ENCODE measurements at regions not wholly inside any gene's neighbourhood (a gene's known extent, or its start where the extent isn't known, plus 50 kb on each side); places are given as distances from the start of the nearest gene placed in this dataset.

GRCh38 chr11:109138196-109138595 is 283.8 kb upstream of the C11orf87 start:
- Mint-ChIP-seq H3K4me1 (ENCODE audit: low read depth) (peaks cover 3% of the 10 kb centered on the region), H3K36me3 (ENCODE audit: insufficient read depth) (no peaks in the 10 kb centered on the region), H3K9me3 (ENCODE audit: low read depth) (peaks cover 5% of the 10 kb centered on the region), H3K27ac (no peak overlapping the region), H3K4me3 (ENCODE audit: low read depth) (no peak overlapping the region), H3K27me3 (peaks cover 20% of the 10 kb centered on the region)
- no peak for DNase-seq (ENCODE audit: low spot score, unreplicated experiment)
- TF ChIP-seq CTCF (IDR thresholded peaks at IDR 0.05; ENCODE audit: unreplicated experiment), result no peak

GRCh38 chr11:109140426-109140825 is 281.6 kb upstream of the C11orf87 start:
- DNase-seq (ENCODE audit: low spot score, unreplicated experiment), result no peak
- H3K27me3 Mint-ChIP-seq, result peaks cover 15% of the 10 kb centered on the region
- H3K4me1 Mint-ChIP-seq (ENCODE audit: low read depth), result no peaks in the 10 kb centered on the region
- H3K9me3 Mint-ChIP-seq (ENCODE audit: low read depth), result peaks cover 5% of the 10 kb centered on the region
- H3K27ac Mint-ChIP-seq, result no peak overlapping the region
- no peaks in the 10 kb centered on the region for H3K36me3 Mint-ChIP-seq (ENCODE audit: insufficient read depth)
- no peak for TF ChIP-seq CTCF (IDR thresholded peaks at IDR 0.05; ENCODE audit: unreplicated experiment)
- H3K4me3 Mint-ChIP-seq (ENCODE audit: low read depth), result no peak overlapping the region

GRCh38 chr11:109140857-109141515 is 281.0 kb upstream of the C11orf87 start:
- DNase-seq (ENCODE audit: low spot score, unreplicated experiment), result no peak
- Mint-ChIP-seq H3K4me1 (ENCODE audit: low read depth) (peaks cover 2% of the 10 kb centered on the region), H3K27ac (no peak overlapping the region), H3K27me3 (peaks cover 10% of the 10 kb centered on the region), H3K36me3 (ENCODE audit: insufficient read depth) (no peaks in the 10 kb centered on the region), H3K9me3 (ENCODE audit: low read depth) (peaks cover 5% of the 10 kb centered on the region), H3K4me3 (ENCODE audit: low read depth) (no peak overlapping the region)
- no peak for TF ChIP-seq CTCF (IDR thresholded peaks at IDR 0.05; ENCODE audit: unreplicated experiment)

GRCh38 chr11:109145287-109145686 is 276.7 kb upstream of the C11orf87 start:
- DNase-seq (ENCODE audit: low spot score, unreplicated experiment), result no peak
- no peak for TF ChIP-seq CTCF (IDR thresholded peaks at IDR 0.05; ENCODE audit: unreplicated experiment)
- H3K9me3 Mint-ChIP-seq (ENCODE audit: low read depth), result no peaks in the 10 kb centered on the region
- H3K4me1 Mint-ChIP-seq (ENCODE audit: low read depth), result peaks cover 2% of the 10 kb centered on the region
- H3K4me3 Mint-ChIP-seq (ENCODE audit: low read depth), result no peak overlapping the region
- H3K36me3 Mint-ChIP-seq (ENCODE audit: insufficient read depth), result no peaks in the 10 kb centered on the region
- peaks cover 16% of the 10 kb centered on the region for H3K27me3 Mint-ChIP-seq
- H3K27ac Mint-ChIP-seq, result no peak overlapping the region

GRCh38 chr11:109147726-109148125 is 274.3 kb upstream of the C11orf87 start:
- Mint-ChIP-seq H3K9me3 (ENCODE audit: low read depth) (no peaks in the 10 kb centered on the region), H3K27me3 (peaks cover 21% of the 10 kb centered on the region), H3K4me1 (ENCODE audit: low read depth) (peaks cover 2% of the 10 kb centered on the region), H3K36me3 (ENCODE audit: insufficient read depth) (no peaks in the 10 kb centered on the region), H3K4me3 (ENCODE audit: low read depth) (no peak overlapping the region), H3K27ac (no peak overlapping the region)
- DNase-seq (ENCODE audit: low spot score, unreplicated experiment), result no peak
- TF ChIP-seq CTCF (IDR thresholded peaks at IDR 0.05; ENCODE audit: unreplicated experiment), result no peak

All from progenitor cell of endocrine pancreas (in vitro differentiated cells).